ENCODE measurements at regions not wholly inside any gene's neighbourhood (a gene's known extent, or its start where the extent isn't known, plus 50 kb on each side); places are given as distances from the start of the nearest gene placed in this dataset.

DNA sequence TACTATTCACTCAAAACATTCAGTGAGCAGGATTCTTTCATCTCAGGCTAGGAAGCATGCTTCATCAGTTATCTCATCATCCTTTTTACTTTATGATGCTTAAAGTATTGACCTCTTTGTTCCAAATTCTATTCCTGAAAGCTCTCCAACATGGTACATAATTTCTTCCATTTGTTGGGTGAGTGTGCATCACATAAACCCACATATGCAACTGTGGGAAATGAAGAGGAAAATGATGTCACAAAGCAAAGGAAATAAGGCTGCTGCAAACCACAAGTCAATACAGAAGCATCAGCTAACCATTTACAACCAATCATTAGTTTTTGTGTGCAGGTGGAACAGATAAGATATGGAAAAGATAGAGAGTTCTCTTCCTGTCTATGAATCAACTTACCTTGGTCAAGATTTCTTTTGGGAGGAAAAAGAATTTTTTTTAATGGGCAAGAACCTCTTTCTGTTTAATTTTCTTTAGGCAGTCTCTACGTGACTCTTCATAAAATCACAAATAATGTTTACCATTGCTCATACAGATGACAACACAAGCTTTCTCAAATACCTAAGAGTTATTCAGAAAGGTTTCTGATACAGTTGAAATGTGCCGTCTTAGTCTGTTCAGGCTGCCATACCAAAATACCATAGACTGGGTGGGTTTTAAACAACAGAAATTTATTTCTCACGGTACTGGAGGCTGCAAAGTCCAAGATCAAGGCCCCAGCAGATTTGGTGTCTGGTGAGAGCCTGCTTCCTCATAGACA is 259.9 kb downstream of the ADGRG6 start:
- no peak overlapping the region for H3K4me3 ChIP-seq
- H3K36me3 ChIP-seq (ENCODE audit: low read depth): no peaks in the 10 kb centered on the region
- DNase-seq (no peak), ATAC-seq (no peak)
- no peaks in the 10 kb centered on the region for H3K9me3 ChIP-seq
- intact Hi-C loops (cut with DNase I, micrococcal nuclease): no loop called here
- no peaks in the 10 kb centered on the region for H3K4me1 ChIP-seq (ENCODE audit: low read depth)
- TF ChIP-seq, protein P1, sequence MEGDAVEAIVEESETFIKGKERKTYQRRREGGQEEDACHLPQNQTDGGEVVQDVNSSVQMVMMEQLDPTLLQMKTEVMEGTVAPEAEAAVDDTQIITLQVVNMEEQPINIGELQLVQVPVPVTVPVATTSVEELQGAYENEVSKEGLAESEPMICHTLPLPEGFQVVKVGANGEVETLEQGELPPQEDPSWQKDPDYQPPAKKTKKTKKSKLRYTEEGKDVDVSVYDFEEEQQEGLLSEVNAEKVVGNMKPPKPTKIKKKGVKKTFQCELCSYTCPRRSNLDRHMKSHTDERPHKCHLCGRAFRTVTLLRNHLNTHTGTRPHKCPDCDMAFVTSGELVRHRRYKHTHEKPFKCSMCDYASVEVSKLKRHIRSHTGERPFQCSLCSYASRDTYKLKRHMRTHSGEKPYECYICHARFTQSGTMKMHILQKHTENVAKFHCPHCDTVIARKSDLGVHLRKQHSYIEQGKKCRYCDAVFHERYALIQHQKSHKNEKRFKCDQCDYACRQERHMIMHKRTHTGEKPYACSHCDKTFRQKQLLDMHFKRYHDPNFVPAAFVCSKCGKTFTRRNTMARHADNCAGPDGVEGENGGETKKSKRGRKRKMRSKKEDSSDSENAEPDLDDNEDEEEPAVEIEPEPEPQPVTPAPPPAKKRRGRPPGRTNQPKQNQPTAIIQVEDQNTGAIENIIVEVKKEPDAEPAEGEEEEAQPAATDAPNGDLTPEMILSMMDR (IDR thresholded peaks at IDR 0.05): no peak

DNA sequence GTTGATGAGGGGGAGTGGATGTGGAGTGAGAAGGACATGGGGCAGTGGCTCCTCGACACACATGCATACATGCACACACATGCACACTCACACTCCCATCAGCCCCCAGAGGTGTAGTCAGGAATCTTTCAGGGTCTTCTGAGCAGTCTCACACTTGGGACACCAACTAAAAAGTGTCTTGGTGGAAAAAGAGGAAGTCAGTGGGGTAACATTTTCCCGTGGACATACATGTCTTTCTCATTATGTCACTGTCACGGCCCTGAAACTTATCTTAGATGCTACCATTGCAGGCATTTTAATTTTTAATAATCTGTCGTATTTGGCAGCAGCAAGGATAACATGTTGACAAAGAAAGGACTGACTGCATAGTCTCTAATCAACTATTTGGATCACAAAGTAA is 261.1 kb downstream of the ADGRG6 start:
- no peak for ATAC-seq
- TF ChIP-seq, protein P1 (IDR thresholded peaks at IDR 0.05): no peak
- intact Hi-C loops (cut with DNase I, micrococcal nuclease): no loop called here

DNA sequence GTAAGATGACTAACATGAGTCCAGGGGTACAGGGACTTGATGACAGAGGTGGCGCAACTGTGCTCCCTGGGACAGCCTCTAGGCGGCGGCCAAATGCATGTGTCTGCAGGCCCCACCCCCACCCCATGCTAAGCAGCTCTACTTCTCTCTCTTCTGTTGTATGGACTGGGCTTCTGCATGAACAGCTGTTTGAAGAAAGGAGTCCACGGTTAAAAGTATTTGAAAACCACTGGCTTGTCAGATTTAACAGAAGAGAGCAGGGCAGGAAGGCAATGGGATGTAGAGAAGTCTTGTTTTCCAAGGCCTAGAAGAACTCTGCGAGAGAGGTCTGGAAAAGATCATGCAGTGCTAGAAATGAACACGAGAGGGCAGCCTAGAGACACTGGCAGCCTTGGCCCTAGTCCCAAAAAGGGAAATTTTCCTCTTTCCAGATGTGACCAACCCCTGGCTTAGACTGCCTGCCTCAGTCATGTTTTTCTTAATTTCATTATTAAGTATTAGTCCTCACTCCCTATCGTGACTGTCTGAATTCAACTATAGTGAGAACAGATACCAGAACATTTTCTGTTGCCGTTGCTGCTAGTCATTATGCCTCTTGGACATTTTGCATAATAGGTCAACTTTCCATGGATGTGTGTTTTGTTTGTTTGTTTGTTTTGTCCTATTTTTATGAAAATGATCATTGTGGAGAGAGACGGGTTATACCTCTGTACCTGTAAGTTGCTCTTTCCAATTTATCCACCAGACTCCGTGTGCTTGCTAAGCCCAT is 265.0 kb downstream of the ADGRG6 start:
- DNase-seq: peak in 1 of 3 donors; percentile 74
- intact Hi-C loops (cut with DNase I, micrococcal nuclease): no loop called here
- Histone ChIP-seq H3K9me3 (no peaks in the 10 kb centered on the region), H3K4me1 (ENCODE audit: low read depth) (no peaks in the 10 kb centered on the region), H3K36me3 (ENCODE audit: low read depth) (no peaks in the 10 kb centered on the region), H3K4me3 (no peak overlapping the region)
- TF ChIP-seq, protein P1 (IDR thresholded peaks at IDR 0.05): peak; percentile 76
- peak; percentile 79 for ATAC-seq

More for the DNA sequence above, 261.1 kb downstream of the ADGRG6 start:
- DNase-seq: no peak
- Histone ChIP-seq H3K36me3 (ENCODE audit: low read depth) (no peaks in the 10 kb centered on the region), H3K4me3 (no peak overlapping the region), H3K4me1 (ENCODE audit: low read depth) (no peaks in the 10 kb centered on the region), H3K9me3 (no peaks in the 10 kb centered on the region)

DNA sequence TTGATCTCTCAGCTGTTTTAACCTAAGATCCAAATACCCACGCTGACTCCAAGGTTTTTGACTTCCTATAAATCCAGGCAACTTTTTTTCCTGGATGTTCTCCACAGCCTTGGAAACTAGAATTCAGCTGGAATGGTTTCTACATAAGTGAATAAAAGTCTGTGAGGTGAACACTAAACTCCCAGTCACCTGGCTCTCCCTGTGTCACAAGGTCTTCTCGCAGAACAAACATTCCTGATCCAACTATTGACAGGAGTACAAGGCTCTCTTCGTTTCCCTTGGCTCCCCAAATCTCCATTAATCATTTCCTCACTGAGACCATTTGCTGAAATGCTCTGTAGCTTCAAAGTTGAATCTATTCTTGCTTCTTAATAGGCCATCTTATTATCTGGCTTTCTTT is 265.7 kb downstream of the ADGRG6 start:
- intact Hi-C loops (cut with DNase I, micrococcal nuclease): no loop called here
- DNase-seq: no peak

DNA sequence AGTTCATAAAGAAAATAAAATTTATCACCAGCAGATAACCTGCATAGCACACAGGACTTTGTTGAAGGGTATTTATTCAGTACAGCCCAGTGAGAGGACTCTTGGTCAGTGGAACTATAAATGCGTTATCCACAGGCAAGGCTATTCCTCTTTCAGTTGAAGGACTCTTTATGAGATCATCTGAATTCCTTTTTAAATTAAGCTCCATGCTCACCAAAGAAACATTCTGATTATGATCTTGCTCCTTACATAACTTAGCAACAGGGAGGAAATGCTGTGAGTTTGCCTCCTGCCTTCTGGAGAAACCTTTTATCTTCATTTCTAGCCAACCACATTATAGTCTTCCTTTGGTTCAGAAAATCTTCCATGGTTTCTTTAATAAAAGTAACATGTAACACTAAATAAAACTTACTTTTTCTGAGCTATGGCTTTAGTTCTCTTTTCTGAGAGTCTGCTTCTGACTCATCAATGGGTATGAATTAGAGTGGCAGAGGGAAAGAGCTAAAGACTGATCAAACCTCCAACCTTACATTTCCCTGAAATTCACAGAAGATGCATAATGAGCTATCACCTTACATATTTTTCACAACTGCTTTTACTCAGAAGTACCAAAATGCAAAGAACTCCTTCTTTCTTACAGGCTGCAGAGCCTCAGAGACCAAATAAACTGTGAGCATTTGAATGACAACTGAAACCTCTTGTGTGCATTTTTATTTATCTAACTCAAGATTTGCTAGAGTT is 267.2 kb downstream of the ADGRG6 start:
- TF ChIP-seq, protein P1 (IDR thresholded peaks at IDR 0.05): no peak
- Histone ChIP-seq H3K36me3 (ENCODE audit: low read depth) (no peaks in the 10 kb centered on the region), H3K4me3 (no peak overlapping the region), H3K4me1 (ENCODE audit: low read depth) (no peaks in the 10 kb centered on the region), H3K9me3 (peaks cover 4% of the 10 kb centered on the region)
- DNase-seq: no peak
- intact Hi-C loops (cut with DNase I, micrococcal nuclease): no loop called here
- no peak for ATAC-seq

More for the DNA sequence above, 265.7 kb downstream of the ADGRG6 start:
- no peak for ATAC-seq
- TF ChIP-seq, protein P1 (IDR thresholded peaks at IDR 0.05): no peak
- H3K4me3 ChIP-seq: no peak overlapping the region
- no peaks in the 10 kb centered on the region for H3K4me1 ChIP-seq (ENCODE audit: low read depth)
- no peaks in the 10 kb centered on the region for H3K9me3 ChIP-seq
- H3K36me3 ChIP-seq (ENCODE audit: low read depth): no peaks in the 10 kb centered on the region

All from mucosa of descending colon (tissue), 3 donors.